ENCODE measurements at regions not wholly inside any gene's neighbourhood (a gene's known extent, or its start where the extent isn't known, plus 50 kb on each side); places are given as distances from the start of the nearest gene placed in this dataset.
"Not testable (repeated sequence)": the region's sequence is repeated elsewhere in the genome, so short reads cannot be mapped to it uniquely, and the experiment has no call there.

GRCh38 chr5:111975133-111975532 is 218.1 kb upstream of the NREP start:
- DNase-seq = no peak

DNA sequence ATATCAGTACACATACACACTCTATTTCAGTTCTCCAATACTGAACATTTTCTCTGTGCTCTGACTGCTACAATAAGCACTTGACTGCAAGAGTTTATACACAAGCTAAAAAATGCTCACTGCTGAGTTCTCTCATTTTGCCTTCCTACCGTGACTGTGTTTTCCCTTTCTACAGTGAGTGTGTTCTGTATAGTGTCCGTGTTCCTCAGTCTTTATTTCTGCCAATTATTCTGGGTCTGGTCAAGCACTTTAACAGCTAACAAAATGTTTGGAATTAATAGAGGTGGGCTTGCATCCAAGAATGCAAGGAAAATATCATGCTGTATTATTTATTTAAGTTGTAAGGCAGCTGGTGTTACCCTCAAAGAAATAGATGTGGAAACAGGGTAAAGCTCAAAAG is 217.0 kb upstream of the NREP start:
- no peak for DNase-seq

GRCh38 chr5:111972548-111972947 is 215.6 kb upstream of the NREP start:
- no peak for DNase-seq

DNA sequence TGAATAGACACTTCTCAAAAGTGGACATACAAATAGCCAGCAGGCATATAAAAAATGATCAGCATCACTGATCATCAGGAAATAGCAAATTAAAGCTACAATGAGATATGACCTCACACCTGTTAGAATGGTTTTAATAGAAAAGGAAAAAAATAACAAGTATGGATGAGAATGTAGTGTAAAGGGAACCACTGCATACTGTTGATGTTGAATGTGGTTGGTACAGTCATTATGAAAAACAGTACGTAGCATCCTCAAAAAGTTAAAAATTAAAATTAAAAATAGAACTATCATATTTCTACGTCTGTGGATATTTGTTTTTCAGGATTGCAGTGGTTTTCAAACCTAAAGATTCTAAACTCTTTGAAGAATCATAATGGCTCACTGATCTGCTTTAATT is 215.1 kb upstream of the NREP start:
- no peak for DNase-seq

DNA sequence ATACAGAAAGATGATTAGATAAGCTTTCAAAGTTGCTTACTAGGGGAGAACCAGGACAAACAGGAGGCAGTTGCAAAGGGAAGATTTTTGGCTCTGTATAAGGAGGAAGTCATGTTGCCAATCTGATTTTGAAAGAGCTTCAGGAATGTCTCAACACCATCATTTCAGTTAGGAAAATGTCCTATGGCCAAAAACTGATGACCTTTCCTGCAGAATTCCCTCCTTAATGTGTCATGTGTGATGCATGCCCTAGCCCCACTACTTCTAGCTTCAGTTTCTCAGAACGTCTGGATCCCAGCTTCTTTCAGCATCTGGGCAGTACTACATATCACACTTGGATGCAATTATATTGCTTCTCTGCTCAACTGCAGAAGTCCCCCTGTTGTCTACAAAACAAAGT is 211.5 kb upstream of the NREP start:
- DNase-seq = peak; percentile 52 to 60

GRCh38 chr5:111967463-111967862 is 210.5 kb upstream of the NREP start:
- no peak for DNase-seq

GRCh38 chr5:111966290-111966689 is 209.3 kb upstream of the NREP start:
- no peak for DNase-seq

DNA sequence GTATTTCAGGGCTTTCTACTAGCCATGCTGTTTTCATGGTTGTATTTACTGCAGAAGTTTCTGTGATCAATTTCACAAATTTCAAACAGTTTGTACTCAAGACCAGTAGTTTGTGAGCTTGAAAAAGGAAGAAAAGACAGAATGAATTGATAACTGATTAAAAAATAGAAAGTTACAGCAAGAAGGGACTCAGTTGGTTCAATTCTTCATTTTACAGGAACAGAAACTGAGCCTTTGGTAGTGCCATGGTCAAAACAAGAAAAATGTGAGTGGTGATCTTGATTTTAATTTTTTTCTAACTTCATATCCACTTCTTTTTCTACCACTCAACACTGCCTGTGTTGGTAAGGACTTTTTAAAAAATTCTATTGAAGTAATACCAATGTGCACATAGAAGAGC is 206.6 kb upstream of the NREP start:
- DNase-seq = no peak

DNA sequence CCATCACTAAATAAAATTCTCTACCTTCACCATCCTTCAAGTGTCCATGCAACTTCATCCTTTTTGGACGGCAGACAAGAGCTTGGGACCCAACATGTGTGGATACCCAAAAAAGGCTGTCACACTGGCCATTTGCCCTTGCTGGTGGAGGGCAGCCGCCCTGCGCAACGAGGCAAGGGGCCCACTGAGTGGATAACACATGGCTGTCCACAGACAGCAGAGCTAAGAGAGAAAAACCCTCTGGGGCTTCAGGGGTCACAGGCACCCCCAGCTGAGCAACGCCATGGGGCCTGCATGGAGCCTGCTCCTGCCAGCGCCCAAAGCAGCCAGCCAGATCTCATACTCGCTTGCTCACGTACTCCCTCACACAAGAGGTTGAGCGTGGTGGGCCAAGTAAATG is 205.9 kb upstream of the NREP start:
- no peak for DNase-seq

- DNase-seq = no peak
Measured at GRCh38 chr5:111961862-111962261, 204.9 kb upstream of the NREP start.

- DNase-seq = peak; percentile 25 to 32
Measured at GRCh38 chr5:111960476-111961215, 203.7 kb upstream of the NREP start.

DNA sequence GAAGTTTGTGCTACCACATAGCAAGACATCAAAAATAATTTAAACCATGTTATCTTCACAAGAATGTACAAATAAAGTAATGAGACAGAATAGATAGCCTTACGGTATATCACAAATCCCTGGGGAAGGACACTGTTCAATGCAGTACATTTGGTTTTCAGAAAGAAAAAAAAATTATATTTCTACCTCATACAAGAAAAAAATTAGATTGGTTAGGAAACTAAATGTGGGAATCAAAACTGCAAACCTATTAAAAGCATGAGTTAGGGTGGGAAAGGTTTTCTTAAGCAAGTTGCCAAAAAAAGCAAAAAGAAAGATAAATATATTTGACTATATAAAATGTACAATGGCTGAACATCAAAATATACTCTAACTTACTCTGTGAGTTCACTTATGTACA is 201.9 kb upstream of the NREP start:
- DNase-seq = no peak

- DNase-seq = not testable (repeated sequence)
Measured at GRCh38 chr5:111956765-111957164, 199.8 kb upstream of the NREP start.

GRCh38 chr5:111954516-111955395 is 197.8 kb upstream of the NREP start:
- no peak for DNase-seq

GRCh38 chr5:111953351-111954127 is 196.5 kb upstream of the NREP start:
- no peak for DNase-seq

GRCh38 chr5:111952555-111952954 is 195.6 kb upstream of the NREP start:
- DNase-seq = no peak

DNA sequence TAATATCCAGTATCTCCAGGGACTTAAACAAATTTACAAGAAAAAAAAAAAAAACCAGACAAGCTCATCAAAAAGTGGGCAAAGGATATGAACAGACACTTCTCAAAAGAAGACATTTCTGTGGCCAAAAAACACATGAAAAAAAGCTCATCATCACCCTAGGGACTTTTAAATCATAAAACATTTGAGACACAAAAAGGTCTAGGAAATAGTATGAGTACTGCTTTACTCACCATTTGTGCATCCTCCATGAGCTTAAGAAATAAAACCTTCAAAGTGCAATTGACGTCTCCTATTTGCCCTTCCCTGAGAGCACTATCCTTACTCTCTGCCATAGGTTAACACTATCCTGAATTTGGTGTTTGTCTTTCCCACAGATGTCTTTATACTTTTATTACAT is 193.7 kb upstream of the NREP start:
- no peak for DNase-seq

- DNase-seq = no peak
Measured at GRCh38 chr5:111948092-111948841, 191.3 kb upstream of the NREP start.

GRCh38 chr5:111946556-111946955 is 189.6 kb upstream of the NREP start:
- DNase-seq = no peak

- no peak for DNase-seq
Measured at GRCh38 chr5:111945535-111945934, 188.5 kb upstream of the NREP start.

DNA sequence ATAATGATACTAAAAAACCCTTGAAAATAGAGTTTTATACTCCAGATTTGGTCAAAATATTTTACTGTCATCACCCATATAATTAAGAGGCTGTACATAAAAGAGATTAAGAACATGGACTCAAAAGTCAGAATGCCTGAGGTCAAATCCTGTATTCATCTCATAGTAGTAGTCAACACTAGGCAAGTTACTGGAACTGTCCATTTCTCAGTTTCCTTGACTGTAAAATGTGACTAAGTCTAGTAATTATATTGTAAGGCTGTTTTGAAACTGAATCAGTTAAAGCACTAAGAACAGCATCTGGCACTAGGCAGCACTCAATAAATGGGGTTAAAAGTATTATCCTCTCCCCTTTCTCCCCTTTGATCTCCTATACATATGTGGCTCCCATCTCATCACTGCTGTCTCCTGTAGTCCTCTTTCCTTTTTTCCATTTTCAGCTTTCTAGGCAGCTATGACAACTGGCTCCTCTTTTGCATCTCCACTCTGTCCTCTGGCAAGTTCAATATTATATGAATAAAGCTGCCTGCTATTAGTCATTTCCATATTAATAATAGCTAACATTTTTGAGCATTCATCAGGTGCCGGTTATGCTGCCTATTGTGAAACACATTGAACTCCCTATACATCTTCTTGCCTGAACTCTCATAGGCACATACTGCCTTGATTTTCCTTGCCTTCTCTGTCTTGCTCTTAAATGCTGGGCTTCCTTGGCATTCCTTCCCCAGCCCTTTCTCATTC is 185.8 kb upstream of the NREP start:
- no peak for DNase-seq

- peak in 1 of 2 donors; percentile 37 for DNase-seq
Measured at GRCh38 chr5:111942201-111942600, 185.2 kb upstream of the NREP start.
